ENCODE measurements at regions not wholly inside any gene's neighbourhood (a gene's known extent, or its start where the extent isn't known, plus 50 kb on each side); places are given as distances from the start of the nearest gene placed in this dataset.

GRCh38 chr2:155830817-155831579 is 501.5 kb downstream of the NR4A2 start:
- TF ChIP-seq, protein P1, sequence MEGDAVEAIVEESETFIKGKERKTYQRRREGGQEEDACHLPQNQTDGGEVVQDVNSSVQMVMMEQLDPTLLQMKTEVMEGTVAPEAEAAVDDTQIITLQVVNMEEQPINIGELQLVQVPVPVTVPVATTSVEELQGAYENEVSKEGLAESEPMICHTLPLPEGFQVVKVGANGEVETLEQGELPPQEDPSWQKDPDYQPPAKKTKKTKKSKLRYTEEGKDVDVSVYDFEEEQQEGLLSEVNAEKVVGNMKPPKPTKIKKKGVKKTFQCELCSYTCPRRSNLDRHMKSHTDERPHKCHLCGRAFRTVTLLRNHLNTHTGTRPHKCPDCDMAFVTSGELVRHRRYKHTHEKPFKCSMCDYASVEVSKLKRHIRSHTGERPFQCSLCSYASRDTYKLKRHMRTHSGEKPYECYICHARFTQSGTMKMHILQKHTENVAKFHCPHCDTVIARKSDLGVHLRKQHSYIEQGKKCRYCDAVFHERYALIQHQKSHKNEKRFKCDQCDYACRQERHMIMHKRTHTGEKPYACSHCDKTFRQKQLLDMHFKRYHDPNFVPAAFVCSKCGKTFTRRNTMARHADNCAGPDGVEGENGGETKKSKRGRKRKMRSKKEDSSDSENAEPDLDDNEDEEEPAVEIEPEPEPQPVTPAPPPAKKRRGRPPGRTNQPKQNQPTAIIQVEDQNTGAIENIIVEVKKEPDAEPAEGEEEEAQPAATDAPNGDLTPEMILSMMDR (IDR thresholded peaks at IDR 0.05) = no peak
- TF ChIP-seq POLR2AphosphoS5 (IDR thresholded peaks at IDR 0.05) (no peak), POLR2A (IDR thresholded peaks at IDR 0.05) (no peak), EP300 (IDR thresholded peaks at IDR 0.05) (no peak)

Data from gastroesophageal sphincter (tissue), 3 donors.